Heart left ventricle (tissue), 16 donors: ENCODE measurements at regions not wholly inside any gene's neighbourhood (a gene's known extent, or its start where the extent isn't known, plus 50 kb on each side); places are given as distances from the start of the nearest gene placed in this dataset.

Source experiments
- ATAC-seq, 4 donors: fragments of 200-7000 bp; cut with Tn5 transposase; one replicate each; pipeline ENCODE4 v1.9.1; 2020 to 2022; ENCODE audit warnings: moderate library complexity in 4 of 4, mild to moderate bottlenecking in 3 of 4, moderate number of reproducible peaks in 1 of 4
- DNase-seq, 5 donors: peaks; one replicate each; pipeline ENCODE4 v3.0.0-alpha.2; 2020
- H3K27ac ChIP-seq, 12 donors: fragments of 200-600 bp; sonication (generic) in 4 of 12; one replicate each; pipeline versions ENCODE4 v1.5.0 to v1.8.0; 2016 to 2022; ENCODE audit warnings: mild to moderate bottlenecking in 2 of 12
- H3K27me3 ChIP-seq, 9 donors: fragments of 200-600 bp; sonication (generic) in 2 of 9; one replicate each; pipeline versions ENCODE4 v1.5.1 to v1.8.0; 2016 to 2022; ENCODE audit warnings: mild to moderate bottlenecking in 3 of 9
- H3K36me3 ChIP-seq, 9 donors: fragments of 200-600 bp; sonication (generic) in 2 of 9; one replicate each; pipeline versions ENCODE4 v1.5.0 to v1.8.0; 2018 to 2022; ENCODE audit warnings: mild to moderate bottlenecking in 2 of 9
- H3K4me1 ChIP-seq, 12 donors: fragments of 200-600 bp; sonication (generic) in 4 of 12; one replicate each; pipeline versions ENCODE4 v1.5.0 to v1.8.0; 2016 to 2022; ENCODE audit warnings: mild to moderate bottlenecking in 3 of 12
- H3K4me3 ChIP-seq, 12 donors: fragments of 200-600 bp; sonication (generic) in 4 of 12; one replicate each; pipeline versions ENCODE4 v1.5.0 to v1.8.0; 2017 to 2022; ENCODE audit warnings: mild to moderate bottlenecking in 9 of 12, moderate library complexity in 4 of 12
- H3K9me3 ChIP-seq, 12 donors: fragments of 200-600 bp; sonication (generic) in 4 of 12; one replicate each; pipeline versions ENCODE4 v1.5.0 to v1.8.0; 2016 to 2022; ENCODE audit warnings: mild to moderate bottlenecking in 1 of 12
- POLR2A ChIP-seq, 2 donors: fragments of 450-650 bp; IDR thresholded peaks; one replicate each; pipeline ENCODE4 v1.6.1; 2017; ENCODE audit warnings: antibody characterized with exemption in 2 of 2, mild to moderate bottlenecking in 2 of 2, moderate library complexity in 2 of 2
- WGBS, 4 donors: extraction: QIAGEN DNeasy Blood & Tissue Kit in 2 of 4; methylation state at CpG; one replicate each; pipeline versions ENCODE4 v1.1.5 to v1.1.7; 2013 to 2018; 5-methylcytosine and 5-hydroxymethylcytosine counted together
- intact Hi-C, 10 donors: fragments of 100-400 bp; cut with DNase I; formaldehyde crosslinking; loops; one replicate each; pipeline versions ENCODE4 v1.11.1 to v1.14.2; 2022
- TF ChIP-seq, protein P1 (sequence below), 12 donors: fragments of 200-600 bp; sonication (generic) in 4 of 12; IDR thresholded peaks; one replicate each; pipeline versions ENCODE4 v1.5.0 to v1.8.0; 2018 to 2022; ENCODE audit warnings: antibody characterized with exemption in 12 of 12, mild to moderate bottlenecking in 5 of 12
- donor health status: ischemic (EF 13 %, LVEDD 7.1; RV severe dilation, severe dysfunction).
- donor health status: healthy with polysubstance abuse.
- donor health status: DM: no; HTN: yes; CAD: no.
- donor health status: DM: no; HTN: no; CAD: no.
- donor health status: ischemic (EF 25% LVEDD 6.9; RV normal size, moderate dysfunction).
- donor health status: ischemic (EF 25% LVEDD 5.7; RV mildly dilated, moderate dysfunction).
- donor health status: healthy.
- donor health status: DM: yes; HTN: yes; CAD: no.
- donor health status: ischemic (EF 35%, LVEDD 5.7; RV mildly dilated, moderate dysfunction).
- donor health status: nonischemic (EF 11% LVEDD 7.7; RV severe dilation, severe dysfunction).
- donor health status: DM: yes; HTN: yes; CAD: no.
- donor health status: PGD.
- donor health status: ischemic (EF 29% LVEDD 5.4; RV normal size, mild dysfunction).
- donor health status: nonischemic (EF 23%, LVEDD 6.1; RV moderate dilation, normal function).

DNA sequence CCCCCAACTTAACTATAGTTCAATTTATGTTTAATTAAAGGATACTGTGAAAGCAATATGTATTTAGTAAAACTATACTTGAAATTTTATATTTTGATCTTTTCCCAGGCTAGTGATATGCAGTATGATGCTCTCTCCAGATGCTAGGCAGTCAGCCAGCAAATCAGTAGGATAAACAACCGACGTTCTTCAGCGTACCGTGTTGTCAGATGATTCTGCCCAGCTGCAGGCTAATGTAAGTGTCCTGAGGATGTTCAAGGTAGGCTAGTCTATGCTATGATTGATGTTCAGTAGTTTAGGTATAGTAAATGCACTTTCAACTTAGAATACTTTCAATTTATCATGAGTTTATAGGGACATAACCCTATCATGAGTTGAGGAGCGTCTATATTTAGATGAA lies 762.6 kb downstream of the MRPL39 start:
- DNase-seq (peak in 2 of 5 donors; percentile 14 to 32), ATAC-seq (no peak)
- Histone ChIP-seq H3K27me3 (no peaks in the 10 kb centered on the region), H3K36me3 (no peaks in the 10 kb centered on the region), H3K27ac (no peak overlapping the region), H3K4me1 (no peaks in the 10 kb centered on the region), H3K9me3 (peaks cover 0 to 6% (median 0%) of the 10 kb centered on the region in 12 donors), H3K4me3 (no peak overlapping the region)
- TF ChIP-seq POLR2A (IDR thresholded peaks at IDR 0.05) = no peak
- TF ChIP-seq, protein P1, sequence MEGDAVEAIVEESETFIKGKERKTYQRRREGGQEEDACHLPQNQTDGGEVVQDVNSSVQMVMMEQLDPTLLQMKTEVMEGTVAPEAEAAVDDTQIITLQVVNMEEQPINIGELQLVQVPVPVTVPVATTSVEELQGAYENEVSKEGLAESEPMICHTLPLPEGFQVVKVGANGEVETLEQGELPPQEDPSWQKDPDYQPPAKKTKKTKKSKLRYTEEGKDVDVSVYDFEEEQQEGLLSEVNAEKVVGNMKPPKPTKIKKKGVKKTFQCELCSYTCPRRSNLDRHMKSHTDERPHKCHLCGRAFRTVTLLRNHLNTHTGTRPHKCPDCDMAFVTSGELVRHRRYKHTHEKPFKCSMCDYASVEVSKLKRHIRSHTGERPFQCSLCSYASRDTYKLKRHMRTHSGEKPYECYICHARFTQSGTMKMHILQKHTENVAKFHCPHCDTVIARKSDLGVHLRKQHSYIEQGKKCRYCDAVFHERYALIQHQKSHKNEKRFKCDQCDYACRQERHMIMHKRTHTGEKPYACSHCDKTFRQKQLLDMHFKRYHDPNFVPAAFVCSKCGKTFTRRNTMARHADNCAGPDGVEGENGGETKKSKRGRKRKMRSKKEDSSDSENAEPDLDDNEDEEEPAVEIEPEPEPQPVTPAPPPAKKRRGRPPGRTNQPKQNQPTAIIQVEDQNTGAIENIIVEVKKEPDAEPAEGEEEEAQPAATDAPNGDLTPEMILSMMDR (IDR thresholded peaks at IDR 0.05) = no peak
- WGBS, 4 donors = 43 to 62% (median 52%) methylated on average over 5 of the region's 5 CpGs
- intact Hi-C loops = no loop called here

DNA sequence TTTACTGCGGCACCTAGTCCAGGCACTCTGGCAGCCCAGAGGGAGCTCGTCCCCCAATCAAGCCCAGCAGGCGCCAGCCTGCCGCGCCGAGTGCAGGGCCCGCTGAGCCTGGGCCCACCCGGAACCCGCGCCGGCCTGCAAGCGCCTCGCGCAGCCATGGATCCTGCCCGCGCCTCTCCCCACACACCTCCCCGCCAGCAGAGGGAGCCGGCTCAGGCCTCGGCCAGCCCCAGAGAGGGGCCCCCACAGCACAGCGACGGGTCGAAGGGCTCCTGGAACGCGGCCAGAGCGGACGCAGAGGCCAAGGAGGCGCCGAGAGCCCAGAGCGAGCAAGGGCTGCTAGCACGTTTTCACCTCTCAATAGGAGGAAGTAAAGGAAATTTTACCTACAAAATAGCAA lies 767.0 kb downstream of the MRPL39 start:
- Histone ChIP-seq H3K4me1 (no peaks in the 10 kb centered on the region), H3K4me3 (no peak overlapping the region), H3K9me3 (peaks cover 0 to 7% (median 0%) of the 10 kb centered on the region in 12 donors), H3K36me3 (no peaks in the 10 kb centered on the region), H3K27me3 (no peaks in the 10 kb centered on the region), H3K27ac (no peak overlapping the region)
- ATAC-seq (no peak), DNase-seq (peak in 1 of 5 donors; percentile 56)
- intact Hi-C loops = no loop called here
- TF ChIP-seq, protein P1 (IDR thresholded peaks at IDR 0.05) = no peak
- no peak for TF ChIP-seq POLR2A (IDR thresholded peaks at IDR 0.05)
- WGBS, 4 donors = 88 to 92% (median 90%) methylated on average over 29 to 30 of the region's 30 CpGs

DNA sequence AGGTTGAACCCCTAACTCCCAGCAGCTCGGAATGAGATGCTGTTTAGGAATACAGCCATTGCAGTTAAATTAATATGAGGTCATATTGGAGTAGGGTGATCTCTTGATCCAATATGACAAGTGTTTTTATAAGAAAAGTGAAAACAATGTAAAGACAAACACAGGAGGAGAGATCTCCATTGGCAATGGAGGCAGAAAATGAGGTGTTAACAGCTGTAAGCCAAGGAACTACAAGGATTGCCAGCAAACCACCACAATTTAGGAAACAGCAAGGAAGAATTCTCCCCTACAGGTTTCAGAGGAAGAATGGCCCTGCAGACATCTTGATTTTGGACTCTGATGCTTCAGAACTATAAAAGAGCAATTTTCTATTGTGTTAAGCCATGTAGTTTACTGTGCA lies 774.3 kb downstream of the MRPL39 start:
- DNase-seq = no peak
- 67 to 75% (median 70%) methylated on average over 1 of the region's 1 CpG for WGBS, 4 donors
- intact Hi-C loops = no loop called here

DNA sequence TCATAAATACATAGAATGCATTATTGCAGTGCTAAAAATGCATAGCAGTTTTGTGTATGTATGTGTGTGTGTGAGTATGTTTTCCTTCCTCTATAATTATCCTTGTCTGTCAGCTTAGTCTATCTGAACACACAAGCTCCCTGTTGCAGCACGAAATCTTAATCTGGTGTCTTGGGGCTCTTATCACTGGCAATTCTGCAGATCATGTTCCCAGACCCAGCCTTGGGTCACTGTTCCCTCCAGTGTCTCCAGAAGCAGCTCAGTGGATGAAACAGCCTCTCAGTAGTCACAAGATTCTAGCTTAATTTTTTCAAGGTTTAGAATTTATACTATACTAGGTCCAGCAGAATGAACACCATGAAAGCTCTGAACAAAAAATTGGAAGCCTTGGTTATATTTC lies 777.9 kb downstream of the MRPL39 start:
- peaks cover 0 to 6% (median 0%) of the 10 kb centered on the region in 12 donors for H3K4me1 ChIP-seq
- H3K27me3 ChIP-seq = no peaks in the 10 kb centered on the region
- H3K36me3 ChIP-seq = no peaks in the 10 kb centered on the region
- ATAC-seq (no peak), DNase-seq (no peak)
- 4 to 22% (median 5%) methylated on average over 1 of the region's 1 CpG for WGBS, 4 donors
- H3K4me3 ChIP-seq = no peak overlapping the region
- H3K27ac ChIP-seq = no peak overlapping the region
- intact Hi-C loops = no loop called here
- H3K9me3 ChIP-seq = no peaks in the 10 kb centered on the region
- TF ChIP-seq, protein P1 (IDR thresholded peaks at IDR 0.05) = no peak
- no peak for TF ChIP-seq POLR2A (IDR thresholded peaks at IDR 0.05)

More for the DNA sequence above, 774.3 kb downstream of the MRPL39 start:
- Histone ChIP-seq H3K9me3 (no peaks in the 10 kb centered on the region), H3K27me3 (no peaks in the 10 kb centered on the region), H3K27ac (no peak overlapping the region), H3K36me3 (no peaks in the 10 kb centered on the region), H3K4me3 (no peak overlapping the region), H3K4me1 (peaks cover 0 to 6% (median 0%) of the 10 kb centered on the region in 12 donors)
- no peak for ATAC-seq
- TF ChIP-seq, protein P1 (IDR thresholded peaks at IDR 0.05) = no peak
- TF ChIP-seq POLR2A (IDR thresholded peaks at IDR 0.05) = no peak
